Kidney (tissue), 13 donors: ENCODE measurements at regions not wholly inside any gene's neighbourhood (a gene's known extent, or its start where the extent isn't known, plus 50 kb on each side); places are given as distances from the start of the nearest gene placed in this dataset.

Experiments used
- DNase-seq, 5 donors: peaks; one replicate each; pipeline ENCODE4 v3.0.0-alpha.2; 2013 to 2020
- FAIRE-seq: peaks from 2 replicates; lab custom pipeline; 2012; peaks lifted over from hg19 to GRCh38; lab: Jason Lieb, UNC
- H3K27ac ChIP-seq, 2 donors: one replicate each; pipeline ENCODE4 v1.7.0; 2013; ENCODE audit warnings: low read depth in 2 of 2, low read length in 2 of 2, inconsistent platforms in 1 of 2
- H3K27me3 ChIP-seq: one replicate; pipeline ENCODE4 v1.7.1; 2013; ENCODE audit warnings: low read length, inconsistent platforms; ENCODE audit not compliant: control insufficient read depth, insufficient read depth
- H3K36me3 ChIP-seq, 3 donors: one replicate each; pipeline versions ENCODE4 v1.7.0 to v1.7.1; 2013; ENCODE audit warnings: low read length in 3 of 3, control low read depth in 1 of 3, inconsistent platforms in 1 of 3; ENCODE audit not compliant: insufficient read depth in 3 of 3, control insufficient read depth in 2 of 3
- H3K4me1 ChIP-seq, 3 donors: one replicate each; pipeline versions ENCODE4 v1.7.0 to v1.7.1; 2013; ENCODE audit warnings: low read length in 3 of 3, inconsistent platforms in 1 of 3, low read depth in 1 of 3; ENCODE audit not compliant: control insufficient read depth in 2 of 3, insufficient read depth in 2 of 3
- H3K4me3 ChIP-seq, 3 donors: one replicate each; pipeline versions ENCODE4 v1.7.0 to v1.8.1; 2013; ENCODE audit warnings: low read length in 3 of 3, control low read depth in 1 of 3, inconsistent platforms in 1 of 3
- H3K9ac ChIP-seq, 3 donors: one replicate each; pipeline versions ENCODE4 v1.7.0 to v1.7.1; 2013; ENCODE audit warnings: low read length in 3 of 3, control low read depth in 1 of 3, inconsistent platforms in 1 of 3
- H3K9me3 ChIP-seq, 3 donors: one replicate each; pipeline versions ENCODE4 v1.7.0 to v1.7.1; 2013; ENCODE audit warnings: low read length in 3 of 3, control low read depth in 1 of 3, inconsistent platforms in 1 of 3; ENCODE audit not compliant: control insufficient read depth in 2 of 3, insufficient read depth in 1 of 3
- intact Hi-C: fragments of 100-400 bp; cut with DNase I; formaldehyde crosslinking; loops from one replicate; pipeline ENCODE4 v1.11.1; 2022
- TF ChIP-seq, protein P1 (sequence below): IDR thresholded peaks from 3 replicates; pipeline ENCODE4 v1.5.1; 2012; ENCODE audit warnings: mild to moderate bottlenecking, moderate library complexity, borderline replicate concordance; ENCODE audit not compliant: insufficient read depth; ENCODE audit errors: extremely low read depth
- donor health status: control.
- donor health status: control.
- donor health status: control.
- donor health status: control.
- donor health status: control.
- donor health status: DM: yes; HTN: yes; CAD: no.
- donor health status: Normal renal cell carcinoma (clear cell type).

DNA sequence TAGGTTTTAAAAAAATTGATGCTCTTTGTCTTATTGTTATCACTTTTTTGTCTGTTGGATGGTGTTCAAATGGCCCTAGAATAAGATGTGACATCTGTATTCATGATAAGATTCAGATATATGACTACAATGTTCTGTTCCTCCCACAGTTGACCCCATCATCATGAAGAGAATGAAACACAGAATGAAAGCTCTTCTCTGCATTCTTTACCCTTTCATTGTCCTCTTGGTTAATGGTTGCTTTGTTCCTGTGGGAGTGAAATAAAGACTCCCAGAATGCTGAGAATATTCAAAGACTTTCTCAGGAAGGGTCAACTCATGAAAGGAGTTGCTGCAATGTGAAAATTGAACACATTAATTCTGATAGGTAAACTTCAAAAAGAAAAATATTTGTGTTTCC lies 1015.8 kb downstream of the SORCS3 start:
- intact Hi-C loops: no loop called here

DNA sequence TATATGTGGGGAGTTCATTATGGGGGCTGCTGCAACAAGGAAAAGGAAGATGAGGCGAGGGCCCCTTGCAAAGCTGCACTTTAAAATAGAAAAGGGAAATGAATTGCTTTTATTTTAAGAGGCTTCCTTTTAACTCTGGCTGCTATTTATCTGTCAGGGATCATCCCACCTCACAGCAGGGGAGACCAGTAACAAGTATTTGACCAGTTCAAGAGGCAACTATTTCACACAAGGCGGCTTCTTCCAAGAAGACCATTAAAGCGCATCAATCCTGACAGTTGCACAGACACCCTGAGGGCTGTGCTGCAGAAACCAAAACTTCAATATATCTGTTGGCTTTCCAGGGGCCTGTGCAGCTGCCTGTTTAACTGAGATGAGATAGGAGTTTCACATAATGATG lies 1009.2 kb downstream of the SORCS3 start:
- Histone ChIP-seq H3K27me3 (no peaks in the 10 kb centered on the region), H3K4me1 (no peaks in the 10 kb centered on the region), H3K9ac (no peak overlapping the region), H3K4me3 (no peak overlapping the region), H3K27ac (no peak overlapping the region), H3K9me3 (no peaks in the 10 kb centered on the region), H3K36me3 (no peaks in the 10 kb centered on the region)
- intact Hi-C loops: no loop called here
- FAIRE-seq (no peak), DNase-seq (peak in 1 of 5 donors; percentile 9)
- TF ChIP-seq, protein P1, sequence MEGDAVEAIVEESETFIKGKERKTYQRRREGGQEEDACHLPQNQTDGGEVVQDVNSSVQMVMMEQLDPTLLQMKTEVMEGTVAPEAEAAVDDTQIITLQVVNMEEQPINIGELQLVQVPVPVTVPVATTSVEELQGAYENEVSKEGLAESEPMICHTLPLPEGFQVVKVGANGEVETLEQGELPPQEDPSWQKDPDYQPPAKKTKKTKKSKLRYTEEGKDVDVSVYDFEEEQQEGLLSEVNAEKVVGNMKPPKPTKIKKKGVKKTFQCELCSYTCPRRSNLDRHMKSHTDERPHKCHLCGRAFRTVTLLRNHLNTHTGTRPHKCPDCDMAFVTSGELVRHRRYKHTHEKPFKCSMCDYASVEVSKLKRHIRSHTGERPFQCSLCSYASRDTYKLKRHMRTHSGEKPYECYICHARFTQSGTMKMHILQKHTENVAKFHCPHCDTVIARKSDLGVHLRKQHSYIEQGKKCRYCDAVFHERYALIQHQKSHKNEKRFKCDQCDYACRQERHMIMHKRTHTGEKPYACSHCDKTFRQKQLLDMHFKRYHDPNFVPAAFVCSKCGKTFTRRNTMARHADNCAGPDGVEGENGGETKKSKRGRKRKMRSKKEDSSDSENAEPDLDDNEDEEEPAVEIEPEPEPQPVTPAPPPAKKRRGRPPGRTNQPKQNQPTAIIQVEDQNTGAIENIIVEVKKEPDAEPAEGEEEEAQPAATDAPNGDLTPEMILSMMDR: no peak

More for the DNA sequence above, 1015.8 kb downstream of the SORCS3 start:
- Histone ChIP-seq H3K4me1 (no peaks in the 10 kb centered on the region), H3K4me3 (no peak overlapping the region), H3K9ac (no peak overlapping the region), H3K27me3 (no peaks in the 10 kb centered on the region), H3K9me3 (no peaks in the 10 kb centered on the region), H3K36me3 (no peaks in the 10 kb centered on the region), H3K27ac (no peak overlapping the region)
- FAIRE-seq (no peak), DNase-seq (peak in 1 of 5 donors; percentile 6)
- TF ChIP-seq, protein P1: no peak

DNA sequence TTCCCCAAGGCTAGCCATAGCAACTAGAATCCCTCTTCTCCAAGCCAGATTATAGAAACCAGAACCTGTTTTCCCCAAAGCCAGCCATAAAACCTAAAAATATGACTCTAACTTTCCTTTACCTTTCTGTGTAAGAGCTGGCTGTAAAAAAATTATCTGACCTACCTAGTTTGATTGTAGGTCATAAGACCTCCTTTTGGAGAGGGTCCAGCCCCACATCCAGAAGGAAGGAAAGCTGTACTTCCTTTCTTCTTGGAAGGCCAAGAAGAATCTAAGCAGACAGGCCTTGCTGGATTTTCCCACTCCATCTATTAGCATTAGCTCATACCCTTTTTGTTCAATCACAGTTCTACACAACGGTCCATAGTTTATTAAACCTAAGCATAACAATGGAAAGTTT lies 1006.3 kb downstream of the SORCS3 start:
- intact Hi-C loops: no loop called here
- Histone ChIP-seq H3K27ac (no peak overlapping the region), H3K4me1 (no peaks in the 10 kb centered on the region), H3K36me3 (no peaks in the 10 kb centered on the region), H3K4me3 (no peak overlapping the region), H3K9me3 (no peaks in the 10 kb centered on the region), H3K27me3 (no peaks in the 10 kb centered on the region), H3K9ac (no peak overlapping the region)
- FAIRE-seq (no peak), DNase-seq (no peak)
- TF ChIP-seq, protein P1: no peak

DNA sequence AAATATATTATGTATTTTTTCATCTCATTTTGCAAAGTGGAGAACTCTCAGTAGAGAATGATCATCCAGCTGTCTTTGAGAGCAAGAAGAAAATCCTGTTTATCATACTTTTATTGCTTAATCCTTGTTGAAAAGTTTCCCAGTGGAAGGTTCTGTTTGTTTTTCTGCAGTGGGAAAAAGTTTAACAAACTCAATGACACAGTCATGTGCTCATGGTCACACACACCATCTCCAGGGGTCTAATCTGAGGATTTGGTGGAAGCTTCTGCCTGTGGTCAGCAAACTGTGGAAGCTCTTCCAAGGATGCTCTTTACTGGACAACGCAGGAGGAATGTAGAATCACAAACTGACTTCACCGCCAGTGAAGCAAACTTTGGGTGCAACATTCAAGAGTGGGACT lies 1003.9 kb downstream of the SORCS3 start:
- DNase-seq (no peak), FAIRE-seq (no peak)
- H3K36me3 ChIP-seq: no peaks in the 10 kb centered on the region
- H3K4me3 ChIP-seq: no peak overlapping the region
- no peak overlapping the region for H3K9ac ChIP-seq
- H3K27me3 ChIP-seq: no peaks in the 10 kb centered on the region
- no peaks in the 10 kb centered on the region for H3K4me1 ChIP-seq
- H3K27ac ChIP-seq: no peak overlapping the region
- TF ChIP-seq, protein P1: no peak
- no peaks in the 10 kb centered on the region for H3K9me3 ChIP-seq
- intact Hi-C loops: no loop called here
